ENCODE measurements at regions not wholly inside any gene's neighbourhood (a gene's known extent, or its start where the extent isn't known, plus 50 kb on each side); places are given as distances from the start of the nearest gene placed in this dataset.

DNA sequence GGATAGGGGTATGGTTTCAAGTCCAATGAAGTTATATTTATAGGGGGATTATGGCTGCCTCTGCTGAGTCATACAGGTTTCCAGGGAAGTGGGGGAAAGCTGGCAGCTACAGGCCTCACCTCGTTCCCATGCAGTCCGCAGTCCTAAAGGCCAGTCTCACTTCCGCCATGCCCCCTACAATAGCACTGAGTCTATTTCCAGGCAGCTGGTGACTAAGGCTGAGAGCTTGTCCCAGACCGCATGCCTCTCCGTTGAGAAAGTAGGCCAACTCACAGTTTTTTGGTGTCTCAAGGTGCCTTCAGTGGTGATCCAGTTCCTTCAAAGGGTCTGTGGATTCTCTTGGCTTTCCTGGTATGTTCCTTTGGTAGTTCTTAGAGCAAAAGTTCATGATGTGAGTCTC is 203.9 kb upstream of the GLI3 start:
- no peaks in the 10 kb centered on the region for H3K27me3 Mint-ChIP-seq
- no peak overlapping the region for H3K27ac Mint-ChIP-seq
- H3K4me3 Mint-ChIP-seq, result no peak overlapping the region
- no peaks in the 10 kb centered on the region for H3K36me3 Mint-ChIP-seq
- H3K4me1 Mint-ChIP-seq (ENCODE audit: unreplicated experiment), result no peaks in the 10 kb centered on the region
- TF ChIP-seq, protein P1, sequence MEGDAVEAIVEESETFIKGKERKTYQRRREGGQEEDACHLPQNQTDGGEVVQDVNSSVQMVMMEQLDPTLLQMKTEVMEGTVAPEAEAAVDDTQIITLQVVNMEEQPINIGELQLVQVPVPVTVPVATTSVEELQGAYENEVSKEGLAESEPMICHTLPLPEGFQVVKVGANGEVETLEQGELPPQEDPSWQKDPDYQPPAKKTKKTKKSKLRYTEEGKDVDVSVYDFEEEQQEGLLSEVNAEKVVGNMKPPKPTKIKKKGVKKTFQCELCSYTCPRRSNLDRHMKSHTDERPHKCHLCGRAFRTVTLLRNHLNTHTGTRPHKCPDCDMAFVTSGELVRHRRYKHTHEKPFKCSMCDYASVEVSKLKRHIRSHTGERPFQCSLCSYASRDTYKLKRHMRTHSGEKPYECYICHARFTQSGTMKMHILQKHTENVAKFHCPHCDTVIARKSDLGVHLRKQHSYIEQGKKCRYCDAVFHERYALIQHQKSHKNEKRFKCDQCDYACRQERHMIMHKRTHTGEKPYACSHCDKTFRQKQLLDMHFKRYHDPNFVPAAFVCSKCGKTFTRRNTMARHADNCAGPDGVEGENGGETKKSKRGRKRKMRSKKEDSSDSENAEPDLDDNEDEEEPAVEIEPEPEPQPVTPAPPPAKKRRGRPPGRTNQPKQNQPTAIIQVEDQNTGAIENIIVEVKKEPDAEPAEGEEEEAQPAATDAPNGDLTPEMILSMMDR (conservative IDR thresholded peaks at IDR 0.05), result no peak
- no peak for DNase-seq (ENCODE audit: extremely low spot score, unreplicated experiment)
- peaks cover 6% of the 10 kb centered on the region for H3K9me3 Mint-ChIP-seq

DNA sequence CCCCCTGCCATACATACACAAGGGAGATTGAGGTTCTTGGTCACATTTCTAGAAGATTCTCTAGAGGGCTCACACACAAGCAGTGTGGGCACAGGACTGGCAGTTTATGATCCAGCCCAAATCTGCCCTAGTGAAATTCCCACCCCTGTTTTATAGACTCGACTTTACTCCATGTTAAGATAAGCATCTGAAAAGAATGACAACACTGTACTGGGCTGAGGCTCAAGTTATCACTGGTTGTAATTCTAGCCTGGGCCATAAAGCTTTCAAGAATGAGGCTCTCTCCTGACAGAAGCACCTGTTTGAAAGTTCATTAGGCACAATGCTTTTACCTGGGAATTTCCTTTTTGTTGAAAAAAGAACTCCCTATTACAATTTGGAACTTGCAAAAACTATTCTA is 195.6 kb upstream of the GLI3 start:
- peaks cover 7% of the 10 kb centered on the region for H3K4me1 Mint-ChIP-seq (ENCODE audit: unreplicated experiment)
- peaks cover 5% of the 10 kb centered on the region for H3K9me3 Mint-ChIP-seq
- H3K27ac Mint-ChIP-seq, result no peak overlapping the region
- DNase-seq (ENCODE audit: extremely low spot score, unreplicated experiment), result no peak
- no peak overlapping the region for H3K4me3 Mint-ChIP-seq
- TF ChIP-seq, protein P1 (conservative IDR thresholded peaks at IDR 0.05), result no peak
- H3K36me3 Mint-ChIP-seq, result no peaks in the 10 kb centered on the region
- H3K27me3 Mint-ChIP-seq, result no peaks in the 10 kb centered on the region

- TF ChIP-seq, protein P1 (conservative IDR thresholded peaks at IDR 0.05), result no peak
- H3K4me1 Mint-ChIP-seq (ENCODE audit: unreplicated experiment), result peaks cover 7% of the 10 kb centered on the region
- H3K9me3 Mint-ChIP-seq, result peaks cover 5% of the 10 kb centered on the region
- no peak for DNase-seq (ENCODE audit: extremely low spot score, unreplicated experiment)
- H3K36me3 Mint-ChIP-seq, result no peaks in the 10 kb centered on the region
- H3K27me3 Mint-ChIP-seq, result no peaks in the 10 kb centered on the region
- H3K4me3 Mint-ChIP-seq, result no peak overlapping the region
- H3K27ac Mint-ChIP-seq, result no peak overlapping the region
These were observed 194.9 kb upstream of the GLI3 start for GRCh38 chr7:42431873-42432272.

DNA sequence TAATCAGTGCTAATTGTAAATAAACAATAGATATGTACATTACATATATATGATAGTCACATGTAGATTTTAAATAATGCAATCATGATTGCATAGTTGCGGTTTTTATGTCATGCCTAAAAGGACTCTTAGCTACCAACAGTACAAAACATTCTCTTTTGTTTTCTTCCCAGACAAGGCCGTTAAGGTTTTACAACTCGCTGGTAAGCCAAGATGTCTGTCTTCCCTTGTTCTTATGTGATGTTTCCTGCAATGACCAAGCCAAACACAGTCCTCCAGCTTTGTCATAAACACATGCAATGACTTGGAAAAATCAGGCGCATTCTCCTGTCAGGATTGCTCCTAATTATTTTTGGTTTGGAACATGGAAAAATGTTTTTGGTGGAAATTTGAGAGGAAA is 192.3 kb upstream of the GLI3 start:
- DNase-seq (ENCODE audit: extremely low spot score, unreplicated experiment), result no peak
- TF ChIP-seq, protein P1 (conservative IDR thresholded peaks at IDR 0.05), result no peak
- Mint-ChIP-seq H3K9me3 (no peaks in the 10 kb centered on the region), H3K27me3 (no peaks in the 10 kb centered on the region), H3K4me3 (no peak overlapping the region), H3K36me3 (no peaks in the 10 kb centered on the region), H3K27ac (no peak overlapping the region), H3K4me1 (ENCODE audit: unreplicated experiment) (peaks cover 7% of the 10 kb centered on the region)

DNA sequence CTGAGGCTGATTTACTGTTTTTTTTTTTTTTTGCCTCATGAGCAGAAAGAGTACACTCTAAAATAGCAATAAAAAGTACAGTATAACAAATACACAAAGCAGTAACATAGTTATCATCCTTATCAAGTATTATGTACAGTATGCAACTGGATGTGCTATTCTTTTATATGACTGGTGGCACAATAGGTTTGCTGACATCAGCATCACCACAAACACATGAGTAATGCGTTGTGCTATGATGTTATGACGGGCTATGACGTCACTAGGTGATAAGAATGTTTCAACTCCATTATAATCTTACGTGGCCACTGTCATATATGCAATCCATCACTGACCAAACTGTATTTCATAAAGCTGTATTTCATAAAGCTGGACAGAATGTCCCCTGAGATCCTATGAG is 189.2 kb upstream of the GLI3 start:
- Mint-ChIP-seq H3K4me1 (ENCODE audit: unreplicated experiment) (peaks cover 14% of the 10 kb centered on the region), H3K27ac (peak overlapping the region; percentile 3), H3K9me3 (no peaks in the 10 kb centered on the region), H3K27me3 (no peaks in the 10 kb centered on the region), H3K4me3 (no peak overlapping the region), H3K36me3 (no peaks in the 10 kb centered on the region)
- TF ChIP-seq, protein P1 (conservative IDR thresholded peaks at IDR 0.05), result no peak
- DNase-seq (ENCODE audit: extremely low spot score, unreplicated experiment), result no peak

- DNase-seq (ENCODE audit: extremely low spot score, unreplicated experiment), result no peak
- Mint-ChIP-seq H3K27me3 (no peaks in the 10 kb centered on the region), H3K36me3 (no peaks in the 10 kb centered on the region), H3K27ac (no peak overlapping the region), H3K4me3 (no peak overlapping the region), H3K9me3 (no peaks in the 10 kb centered on the region), H3K4me1 (ENCODE audit: unreplicated experiment) (no peaks in the 10 kb centered on the region)
- TF ChIP-seq, protein P1 (conservative IDR thresholded peaks at IDR 0.05), result no peak
These were observed 178.0 kb upstream of the GLI3 start for GRCh38 chr7:42414941-42415505.
